Gastrocnemius medialis (tissue), 4 donors: ENCODE measurements at regions not wholly inside any gene's neighbourhood (a gene's known extent, or its start where the extent isn't known, plus 50 kb on each side); places are given as distances from the start of the nearest gene placed in this dataset.

ENCODE experiments used
- POLR2A ChIP-seq, 2 donors: fragments of 450-650 bp; IDR thresholded peaks; one replicate each; pipeline ENCODE4 v1.6.1; 2017; ENCODE audit warnings: antibody characterized with exemption in 2 of 2, mild to moderate bottlenecking in 2 of 2, moderate library complexity in 2 of 2
- TF ChIP-seq, protein P1 (sequence below), 5 experiments: fragments of 450-650 bp in 3 of 5; fragments of 200-600 bp in 2 of 5; sonication (generic) in 2 of 5; IDR thresholded peaks in 4 of 5; conservative IDR thresholded peaks in 1 of 5; 1 replicate in 4 of 5; 2 replicates in 1 of 5; pipeline ENCODE4 v1.5.1; 2016 to 2019; ENCODE audit warnings: antibody characterized with exemption in 5 of 5, mild to moderate bottlenecking in 3 of 5, moderate library complexity in 3 of 5

DNA sequence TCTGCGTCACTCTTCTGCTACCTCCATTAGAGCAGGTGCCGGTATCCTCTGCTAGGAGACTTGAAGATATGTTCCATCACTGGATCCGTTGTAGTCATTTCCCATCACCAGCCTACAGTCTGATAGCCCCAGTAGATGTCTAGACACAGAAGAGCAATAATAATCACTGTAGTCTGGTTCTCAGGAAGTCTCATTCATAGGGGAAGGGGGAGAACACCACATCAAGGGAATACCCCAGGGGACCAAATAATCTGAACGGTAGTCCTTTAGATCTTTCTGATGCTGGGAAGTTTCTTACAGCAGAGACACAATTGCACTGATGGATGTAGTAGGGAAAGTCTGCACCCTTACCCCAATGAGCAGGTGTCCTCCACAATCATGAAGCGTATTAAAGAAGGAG is 595.0 kb downstream of the EPHA3 start:
- TF ChIP-seq POLR2A (IDR thresholded peaks at IDR 0.05), result no peak
- TF ChIP-seq, protein P1, sequence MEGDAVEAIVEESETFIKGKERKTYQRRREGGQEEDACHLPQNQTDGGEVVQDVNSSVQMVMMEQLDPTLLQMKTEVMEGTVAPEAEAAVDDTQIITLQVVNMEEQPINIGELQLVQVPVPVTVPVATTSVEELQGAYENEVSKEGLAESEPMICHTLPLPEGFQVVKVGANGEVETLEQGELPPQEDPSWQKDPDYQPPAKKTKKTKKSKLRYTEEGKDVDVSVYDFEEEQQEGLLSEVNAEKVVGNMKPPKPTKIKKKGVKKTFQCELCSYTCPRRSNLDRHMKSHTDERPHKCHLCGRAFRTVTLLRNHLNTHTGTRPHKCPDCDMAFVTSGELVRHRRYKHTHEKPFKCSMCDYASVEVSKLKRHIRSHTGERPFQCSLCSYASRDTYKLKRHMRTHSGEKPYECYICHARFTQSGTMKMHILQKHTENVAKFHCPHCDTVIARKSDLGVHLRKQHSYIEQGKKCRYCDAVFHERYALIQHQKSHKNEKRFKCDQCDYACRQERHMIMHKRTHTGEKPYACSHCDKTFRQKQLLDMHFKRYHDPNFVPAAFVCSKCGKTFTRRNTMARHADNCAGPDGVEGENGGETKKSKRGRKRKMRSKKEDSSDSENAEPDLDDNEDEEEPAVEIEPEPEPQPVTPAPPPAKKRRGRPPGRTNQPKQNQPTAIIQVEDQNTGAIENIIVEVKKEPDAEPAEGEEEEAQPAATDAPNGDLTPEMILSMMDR (IDR thresholded peaks at IDR 0.05 in 4 of 5, conservative IDR thresholded peaks at IDR 0.05 in 1 of 5), result no peak
